OCI-LY1 (cell line): ENCODE measurements at regions not wholly inside any gene's neighbourhood (a gene's known extent, or its start where the extent isn't known, plus 50 kb on each side); places are given as distances from the start of the nearest gene placed in this dataset.

Experiments
- CTCF ChIP-seq: fragments of 200-600 bp; sonication (generic), shearing (Covaris generic); IDR thresholded peaks from 2 replicates; pipeline ENCODE4 v1.5.1; 2017; ENCODE audit warnings: mild to moderate bottlenecking, antibody characterized with exemption, low read length, moderate library complexity, mixed read lengths
- EZH2 ChIP-seq: fragments of 200-600 bp; sonication (generic), shearing (Covaris generic); IDR thresholded peaks from 2 replicates; pipeline ENCODE4 v1.8.0; 2017; ENCODE audit warnings: borderline replicate concordance, mixed run types, mild to moderate bottlenecking, antibody characterized with exemption, low read length, moderate library complexity, mixed read lengths

DNA sequence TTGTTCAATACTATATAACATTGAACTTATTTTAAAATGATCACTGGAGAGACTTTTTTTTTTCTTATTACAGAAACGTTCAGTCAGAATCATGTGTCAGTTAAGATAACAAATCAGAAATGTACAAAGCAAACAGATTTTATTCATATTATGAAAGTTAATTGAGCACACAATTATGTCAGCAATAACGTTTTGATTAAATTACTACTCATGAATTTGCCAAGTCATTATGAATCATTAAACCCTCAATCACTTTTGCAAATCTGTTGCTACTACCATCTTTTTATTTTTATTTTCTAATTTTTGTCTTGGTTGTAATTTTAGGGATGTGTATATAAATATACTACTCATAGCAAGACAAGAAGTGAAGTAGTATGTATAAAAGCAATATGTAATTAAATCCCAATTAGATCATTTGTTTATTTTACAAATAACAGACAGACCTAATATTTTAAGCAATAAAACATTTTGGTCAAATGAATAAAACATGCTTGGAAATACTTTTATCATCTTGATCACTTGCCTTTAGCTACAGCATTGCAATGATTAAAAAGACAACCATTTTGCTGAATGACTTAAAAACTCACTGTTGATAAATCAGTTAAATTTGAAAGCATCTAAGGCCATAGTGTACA is 893.4 kb upstream of the MIR17HG start:
- TF ChIP-seq CTCF (no peak), EZH2 (no peak)
